ENCODE measurements at regions not wholly inside any gene's neighbourhood (a gene's known extent, or its start where the extent isn't known, plus 50 kb on each side); places are given as distances from the start of the nearest gene placed in this dataset.

GRCh38 chr13:104288496-104288895 is 1222.3 kb upstream of the SLC10A2 start (continued):
- no peak for TF ChIP-seq ZNF462 (CRISPR knock-in tag; IDR thresholded peaks at IDR 0.05)
- TF ChIP-seq ZNF331 (CRISPR knock-in tag; IDR thresholded peaks at IDR 0.05; ENCODE audit: low read depth), result no peak
- TF ChIP-seq CREB1 (CRISPR knock-in tag; IDR thresholded peaks at IDR 0.05; ENCODE audit: low read depth), result no peak
- no peak for TF ChIP-seq STAT1 (IDR thresholded peaks at IDR 0.05; ENCODE audit: unreplicated experiment)
- no peak for TF ChIP-seq EZH2phosphoT487 (IDR thresholded peaks at IDR 0.05; ENCODE audit: unreplicated experiment)
- no peak for TF ChIP-seq JUNB (IDR thresholded peaks at IDR 0.05; ENCODE audit: unreplicated experiment)

DNA sequence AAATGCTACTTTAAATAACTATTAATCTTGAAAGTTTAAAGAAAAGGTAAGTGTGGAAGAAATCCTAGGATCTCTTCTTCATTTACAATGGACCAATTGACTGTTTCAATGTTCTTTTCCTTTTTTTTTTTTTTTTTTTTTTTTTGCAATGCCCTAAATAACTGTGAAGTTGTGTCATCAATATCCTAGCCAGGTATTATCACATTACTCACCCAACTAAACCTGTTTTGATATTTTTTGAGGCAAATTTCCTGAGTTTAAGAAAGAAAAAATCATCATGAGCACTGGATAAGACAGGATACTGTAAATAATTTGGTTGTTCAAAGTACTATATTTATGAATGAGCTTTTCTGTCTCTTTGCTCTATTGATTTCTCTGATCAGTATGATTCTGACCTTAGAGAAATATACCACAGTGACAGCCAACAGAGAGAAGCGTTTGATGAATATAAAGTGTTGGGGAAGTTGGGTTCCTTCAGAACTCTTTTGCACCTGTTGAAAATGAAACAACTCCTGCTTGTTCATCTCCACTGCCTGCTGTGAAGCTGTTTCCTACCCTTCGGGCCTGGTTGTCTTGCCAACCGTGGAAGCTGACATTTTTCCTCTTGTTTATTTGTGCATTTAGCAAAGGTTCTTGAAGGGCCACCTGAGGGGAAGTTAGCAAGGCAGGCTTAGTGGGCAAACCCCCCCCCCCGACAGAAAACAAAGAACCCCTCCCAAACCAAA is 1220.5 kb upstream of the SLC10A2 start:
- Histone ChIP-seq H3K4me3 (no peak overlapping the region), H3K4me2 (no peak overlapping the region), H3K27me3 (ENCODE audit: insufficient read depth) (no peaks in the 10 kb centered on the region), H2AFZ (no peak overlapping the region), H3K4me1 (ENCODE audit: insufficient read depth) (peaks cover 6% of the 10 kb centered on the region; the same call in 1 of the 2 replicates), H3K79me2 (replicated peaks; ENCODE audit: insufficient read depth) (no peaks in the 10 kb centered on the region), H3K9me2 (ENCODE audit: insufficient read depth) (peaks cover 5% of the 10 kb centered on the region; the same call in 1 of the 2 replicates), H3K36me3 (ENCODE audit: insufficient read depth) (no peaks in the 10 kb centered on the region), H4K20me1 (replicated peaks; ENCODE audit: insufficient read depth) (no peaks in the 10 kb centered on the region), H3K27ac (ENCODE audit: low read depth) (no peak overlapping the region), H3F3A (replicated peaks; ENCODE audit: low read depth) (no peaks in the 10 kb centered on the region)
- Mint-ChIP-seq H3K27me3 (ENCODE audit: insufficient read depth, low read depth, poor library complexity) (peaks cover 3% of the 10 kb centered on the region), H3K4me1 (peaks cover 7% of the 10 kb centered on the region; the same call in 2 of the 3 replicates), H3K4me3 (no peak overlapping the region), H3K36me3 (ENCODE audit: low read depth) (no peaks in the 10 kb centered on the region), H3K9me3 (no peaks in the 10 kb centered on the region), H3K27ac (no peak overlapping the region)
- DNase-seq (ENCODE audit: low spot score) (peak; percentile 33), ATAC-seq (no peak)
- TF ChIP-seq ZNF114 (CRISPR knock-in tag; IDR thresholded peaks at IDR 0.05) (no peak), EZH2 (IDR thresholded peaks at IDR 0.05; ENCODE audit: low read depth, unreplicated experiment) (no peak), ZNF331 (CRISPR knock-in tag; IDR thresholded peaks at IDR 0.05; ENCODE audit: low read depth) (no peak), ZNF462 (CRISPR knock-in tag; IDR thresholded peaks at IDR 0.05) (0 out of 2 replicates have a peak, but pooled peaks have one; percentile 23), POLR2AphosphoS5 (IDR thresholded peaks at IDR 0.05; ENCODE audit: low read depth) (no peak), NANOG (IDR thresholded peaks at IDR 0.05; ENCODE audit: borderline replicate concordance) (no peak)

Data from GM23338 (cell line).